Testis (tissue), 2 donors: ENCODE measurements at regions not wholly inside any gene's neighbourhood (a gene's known extent, or its start where the extent isn't known, plus 50 kb on each side); places are given as distances from the start of the nearest gene placed in this dataset.

Source experiments
- DNase-seq: peaks from one replicate; pipeline ENCODE4 v3.0.0-alpha.2; 2019
- H3K27ac ChIP-seq, 2 donors: fragments of 200-600 bp; sonication (generic); one replicate each; pipeline ENCODE4 v1.5.1; 2019
- H3K27me3 ChIP-seq: fragments of 200-600 bp; sonication (generic); one replicate; pipeline ENCODE4 v1.5.1; 2019
- H3K36me3 ChIP-seq: fragments of 200-600 bp; sonication (generic); one replicate; pipeline ENCODE4 v1.5.1; 2017; ENCODE audit warnings: low read depth; ENCODE audit errors: missing control alignments
- H3K4me1 ChIP-seq: fragments of 200-600 bp; sonication (generic); one replicate; pipeline ENCODE4 v1.5.1; 2019
- H3K4me3 ChIP-seq, 2 donors: fragments of 200-600 bp; sonication (generic); one replicate each; pipeline ENCODE4 v1.5.1; 2017 to 2019
- H3K9me3 ChIP-seq: fragments of 200-600 bp; sonication (generic); one replicate; pipeline ENCODE4 v1.5.1; 2017
- POLR2A ChIP-seq: fragments of 450-650 bp; IDR thresholded peaks from one replicate; pipeline ENCODE4 v1.6.1; 2017; ENCODE audit warnings: antibody characterized with exemption, mild to moderate bottlenecking, moderate library complexity
- WGBS, 2 donors: methylation state at CpG; one replicate each; pipeline ENCODE4 v1.1.5; 2018; 5-methylcytosine and 5-hydroxymethylcytosine counted together
- intact Hi-C: fragments of 100-400 bp; cut with DNase I; formaldehyde crosslinking; loops from one replicate; pipeline ENCODE4 v1.15.1; 2023; ENCODE audit warnings: low total_unique reads
- TF ChIP-seq, protein P1 (sequence below), 3 experiments: fragments of 450-650 bp in 2 of 3; fragments of 200-600 bp in 1 of 3; sonication (generic) in 1 of 3; IDR thresholded peaks; one replicate each; pipeline ENCODE4 v1.5.1; 2016 to 2019; ENCODE audit warnings: antibody characterized with exemption in 3 of 3, mild to moderate bottlenecking in 2 of 3, moderate library complexity in 1 of 3

GRCh38 chr1:8252266-8252951 lies 65.5 kb upstream of the SLC45A1 start:
- Histone ChIP-seq H3K36me3 (no peaks in the 10 kb centered on the region), H3K27me3 (no peaks in the 10 kb centered on the region), H3K4me1 (no peaks in the 10 kb centered on the region), H3K9me3 (no peaks in the 10 kb centered on the region), H3K27ac (no peak overlapping the region), H3K4me3 (no peak overlapping the region)
- no peak for DNase-seq
- 76 to 91% methylated on average over 13 of the region's 13 CpGs for WGBS, 2 donors
- intact Hi-C loops, result no loop called here
- TF ChIP-seq, protein P1, sequence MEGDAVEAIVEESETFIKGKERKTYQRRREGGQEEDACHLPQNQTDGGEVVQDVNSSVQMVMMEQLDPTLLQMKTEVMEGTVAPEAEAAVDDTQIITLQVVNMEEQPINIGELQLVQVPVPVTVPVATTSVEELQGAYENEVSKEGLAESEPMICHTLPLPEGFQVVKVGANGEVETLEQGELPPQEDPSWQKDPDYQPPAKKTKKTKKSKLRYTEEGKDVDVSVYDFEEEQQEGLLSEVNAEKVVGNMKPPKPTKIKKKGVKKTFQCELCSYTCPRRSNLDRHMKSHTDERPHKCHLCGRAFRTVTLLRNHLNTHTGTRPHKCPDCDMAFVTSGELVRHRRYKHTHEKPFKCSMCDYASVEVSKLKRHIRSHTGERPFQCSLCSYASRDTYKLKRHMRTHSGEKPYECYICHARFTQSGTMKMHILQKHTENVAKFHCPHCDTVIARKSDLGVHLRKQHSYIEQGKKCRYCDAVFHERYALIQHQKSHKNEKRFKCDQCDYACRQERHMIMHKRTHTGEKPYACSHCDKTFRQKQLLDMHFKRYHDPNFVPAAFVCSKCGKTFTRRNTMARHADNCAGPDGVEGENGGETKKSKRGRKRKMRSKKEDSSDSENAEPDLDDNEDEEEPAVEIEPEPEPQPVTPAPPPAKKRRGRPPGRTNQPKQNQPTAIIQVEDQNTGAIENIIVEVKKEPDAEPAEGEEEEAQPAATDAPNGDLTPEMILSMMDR (IDR thresholded peaks at IDR 0.05), result no peak
- TF ChIP-seq POLR2A, result no peak

DNA sequence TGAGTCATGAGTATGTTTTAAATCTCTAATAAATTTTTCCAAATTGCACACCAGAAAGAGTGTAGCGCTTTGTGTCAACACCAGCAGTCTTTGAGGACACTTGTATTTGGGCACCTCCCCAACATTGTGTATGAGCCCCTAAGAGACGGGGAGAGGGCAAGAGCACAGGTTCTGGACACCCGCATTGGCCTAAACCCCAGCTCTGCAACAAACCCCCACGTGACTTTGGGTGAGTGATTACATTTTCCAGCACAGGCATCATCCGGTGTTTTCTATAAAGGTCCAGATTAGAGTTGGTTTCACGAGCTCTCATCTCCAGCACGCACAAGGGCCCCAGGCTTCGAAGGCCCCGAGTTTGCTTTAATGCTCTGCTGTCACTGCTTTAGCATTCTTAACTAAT lies 66.3 kb upstream of the SLC45A1 start:
- H3K36me3 ChIP-seq, result no peaks in the 10 kb centered on the region
- no peaks in the 10 kb centered on the region for H3K4me1 ChIP-seq
- H3K4me3 ChIP-seq, result no peak overlapping the region
- WGBS, 2 donors, result 94% methylated on average over 9 of the region's 9 CpGs
- DNase-seq, result no peak
- no peaks in the 10 kb centered on the region for H3K9me3 ChIP-seq
- TF ChIP-seq POLR2A, result no peak
- TF ChIP-seq, protein P1 (IDR thresholded peaks at IDR 0.05), result no peak
- intact Hi-C loops, result no loop called here
- no peaks in the 10 kb centered on the region for H3K27me3 ChIP-seq
- no peak overlapping the region for H3K27ac ChIP-seq

GRCh38 chr1:8249838-8250237 lies 68.1 kb upstream of the SLC45A1 start:
- DNase-seq, result no peak
- Histone ChIP-seq H3K36me3 (no peaks in the 10 kb centered on the region), H3K4me1 (no peaks in the 10 kb centered on the region), H3K27ac (no peak overlapping the region), H3K9me3 (no peaks in the 10 kb centered on the region), H3K27me3 (no peaks in the 10 kb centered on the region), H3K4me3 (no peak overlapping the region)
- intact Hi-C loops, result no loop called here
- WGBS, 2 donors, result 52 to 58% methylated on average over 4 of the region's 4 CpGs
- TF ChIP-seq POLR2A, result no peak
- TF ChIP-seq, protein P1 (IDR thresholded peaks at IDR 0.05), result no peak

DNA sequence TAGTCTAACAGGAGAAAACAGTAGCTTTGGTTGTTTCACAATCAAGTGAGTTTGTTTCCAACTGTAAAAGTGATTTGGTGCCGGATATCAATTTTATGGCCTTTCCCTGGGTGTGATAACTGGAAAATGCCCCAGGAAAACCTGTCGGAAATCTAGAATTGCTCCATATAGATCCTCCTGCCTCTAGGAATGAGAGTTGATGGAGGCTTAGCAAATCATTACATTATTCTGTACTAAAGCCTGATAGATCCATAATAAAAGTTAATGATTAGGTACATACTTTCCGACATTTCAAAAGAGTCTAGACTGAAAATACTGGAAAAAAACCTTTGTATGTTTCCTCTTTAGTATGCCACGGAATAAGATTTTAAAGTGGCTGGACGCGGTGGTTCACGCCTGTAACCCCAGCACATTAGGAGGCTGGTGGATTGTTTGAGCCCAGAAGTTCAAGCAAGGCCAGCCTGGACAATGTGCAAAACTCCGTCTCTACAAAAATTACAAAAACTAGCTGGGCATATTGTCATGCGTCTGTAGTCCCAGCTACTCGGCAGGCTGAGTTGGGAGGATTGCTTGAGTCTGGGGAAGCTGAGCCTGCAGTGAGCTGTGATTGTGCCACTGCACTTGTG lies 70.0 kb upstream of the SLC45A1 start:
- Histone ChIP-seq H3K9me3 (no peaks in the 10 kb centered on the region), H3K27ac (no peak overlapping the region), H3K4me3 (no peak overlapping the region), H3K36me3 (no peaks in the 10 kb centered on the region), H3K4me1 (no peaks in the 10 kb centered on the region), H3K27me3 (no peaks in the 10 kb centered on the region)
- TF ChIP-seq, protein P1 (IDR thresholded peaks at IDR 0.05), result no peak
- TF ChIP-seq POLR2A, result no peak
- intact Hi-C loops, result no loop called here
- 92% methylated on average over 10 of the region's 10 CpGs for WGBS, 2 donors
- DNase-seq, result no peak

- H3K27ac ChIP-seq, result no peak overlapping the region
- DNase-seq, result no peak
- no peaks in the 10 kb centered on the region for H3K4me1 ChIP-seq
- H3K9me3 ChIP-seq, result no peaks in the 10 kb centered on the region
- intact Hi-C loops, result no loop called here
- TF ChIP-seq, protein P1 (IDR thresholded peaks at IDR 0.05), result no peak
- no peak for TF ChIP-seq POLR2A
- no peaks in the 10 kb centered on the region for H3K27me3 ChIP-seq
- H3K36me3 ChIP-seq, result no peaks in the 10 kb centered on the region
- H3K4me3 ChIP-seq, result no peak overlapping the region
- 77 to 79% methylated on average over 4 of the region's 4 CpGs for WGBS, 2 donors
These were observed 73.6 kb upstream of the SLC45A1 start for GRCh38 chr1:8244304-8244703.
